Activated CD4-positive, alpha-beta T cell treated with anti-CD3 and anti-CD28 coated beads, Interleukin-2, amount 50 U/mL, for 1 hour (primary cell): ENCODE measurements at regions not wholly inside any gene's neighbourhood (a gene's known extent, or its start where the extent isn't known, plus 50 kb on each side); places are given as distances from the start of the nearest gene placed in this dataset.

Source experiments
- DNase-seq: peaks from one replicate; pipeline ENCODE4 v3.0.0-alpha.2; 2020

DNA sequence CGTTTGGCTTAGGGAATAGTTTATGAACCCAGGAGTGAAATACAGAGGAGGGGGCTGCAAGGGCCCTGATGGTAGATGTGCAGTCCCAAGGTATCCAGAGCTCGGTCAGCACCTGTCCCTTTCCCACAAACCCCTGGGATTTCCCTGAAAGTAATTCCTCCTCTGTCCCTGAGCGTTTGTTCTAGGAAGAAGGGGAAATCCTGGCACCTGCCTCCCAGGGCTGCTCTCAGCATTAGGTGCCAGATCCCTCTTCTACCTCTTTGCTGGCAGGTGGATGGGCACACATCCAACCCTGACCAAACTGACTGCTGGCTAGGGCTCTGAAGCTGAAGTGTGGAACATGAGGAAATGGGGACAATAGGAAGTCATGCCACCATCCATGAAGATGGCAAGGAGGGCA is 824.0 kb downstream of the SLC4A3 start:
- no peak for DNase-seq

DNA sequence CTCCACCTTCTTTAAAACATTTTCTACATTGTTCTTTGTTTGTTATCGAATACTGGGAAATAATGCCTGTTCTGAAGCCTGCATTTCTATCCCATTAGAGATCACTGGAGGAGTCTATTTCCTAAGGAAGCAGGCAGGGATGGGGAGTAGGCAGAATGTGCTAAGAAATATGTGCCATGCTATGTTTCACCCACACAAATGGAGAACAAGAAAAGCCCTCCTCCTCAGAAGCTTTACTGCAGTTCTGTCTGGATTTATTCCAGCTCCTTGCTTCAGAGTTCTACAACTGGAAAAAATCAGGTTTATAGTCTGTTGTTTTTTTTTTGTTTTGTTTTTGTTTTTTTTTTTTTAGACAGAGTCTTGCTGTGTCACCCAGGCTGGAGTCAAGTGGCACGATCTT is 825.1 kb downstream of the SLC4A3 start:
- no peak for DNase-seq

DNA sequence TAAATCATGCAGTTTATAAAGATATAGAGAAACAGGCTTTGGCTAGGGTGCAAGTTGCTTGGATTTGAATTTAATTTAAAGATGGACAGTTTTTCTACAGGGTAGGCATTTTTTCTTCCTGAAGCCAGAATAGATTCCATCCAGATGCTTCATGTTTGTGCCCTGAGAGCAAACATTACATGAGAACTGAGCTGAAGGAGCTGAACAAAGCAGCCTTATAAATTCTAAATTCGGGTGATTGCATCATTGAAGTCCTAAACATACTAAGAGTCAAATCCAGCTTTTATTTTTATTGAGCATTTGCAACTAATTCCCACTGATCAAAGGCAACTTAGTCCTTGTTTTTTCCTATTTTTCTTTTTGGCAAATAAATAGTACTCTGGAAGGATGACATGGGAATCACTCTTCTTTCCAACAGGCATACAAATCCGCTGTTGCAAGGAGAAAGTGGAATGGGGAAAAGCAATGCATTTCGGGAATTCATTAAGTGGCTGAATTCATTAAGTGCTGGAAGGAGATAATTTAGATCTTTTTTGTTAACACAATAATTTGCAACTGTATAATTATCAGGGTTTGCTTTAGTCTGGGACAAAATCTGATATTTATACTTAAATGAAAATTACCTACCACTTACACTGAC is 828.0 kb downstream of the SLC4A3 start:
- no peak for DNase-seq

DNA sequence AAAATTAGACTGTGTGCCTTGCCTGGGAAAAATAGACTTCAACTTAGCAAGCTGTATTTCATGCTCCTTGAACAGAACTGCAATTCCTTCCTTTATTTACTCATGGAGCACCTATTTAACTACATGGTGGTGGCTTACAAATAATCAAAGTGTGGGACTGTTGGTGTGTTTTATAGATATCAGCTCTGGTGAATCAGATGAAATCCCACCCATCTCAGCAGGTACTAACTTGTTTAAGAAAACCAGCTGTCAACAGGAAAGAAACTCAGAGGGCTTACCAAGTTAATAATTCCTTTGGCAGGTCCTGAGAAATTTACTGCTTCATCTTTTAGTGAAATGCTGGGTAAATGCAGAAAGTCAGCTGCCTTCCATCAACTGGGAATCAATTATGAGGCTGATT is 830.6 kb downstream of the SLC4A3 start:
- no peak for DNase-seq

DNA sequence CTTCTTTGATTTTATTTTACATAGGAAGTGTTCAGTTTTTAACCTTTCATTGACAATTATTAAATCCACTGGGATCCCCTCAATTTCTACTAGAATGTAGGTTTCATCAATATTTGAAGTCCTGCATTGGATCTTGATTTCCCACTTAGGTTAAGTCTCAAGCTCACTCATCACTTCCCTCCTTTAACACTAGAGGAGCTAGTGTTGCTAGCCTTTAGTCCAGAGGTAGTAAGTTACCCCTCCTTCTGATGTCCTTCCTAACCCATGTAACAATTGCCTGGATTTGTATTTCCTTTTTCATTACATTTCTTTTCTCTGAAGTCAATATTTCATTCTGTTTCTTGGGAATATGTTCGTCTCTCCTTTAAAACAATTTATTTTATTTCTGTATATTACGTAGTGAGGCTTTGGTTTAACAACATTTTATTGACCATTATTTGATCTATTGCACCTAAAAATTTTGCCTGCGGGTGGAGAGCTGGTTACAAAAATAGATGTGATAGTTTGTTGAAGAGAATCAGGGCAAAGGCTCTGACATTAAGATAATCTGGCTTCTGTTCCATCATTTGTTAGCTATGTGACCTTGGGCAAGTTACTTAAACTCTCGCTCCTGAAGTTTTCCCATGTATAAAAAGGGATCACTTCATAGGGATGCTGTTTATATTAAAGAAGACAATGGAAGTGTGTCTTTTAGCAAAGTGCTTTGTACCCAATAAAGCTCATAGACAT is 833.0 kb downstream of the SLC4A3 start:
- no peak for DNase-seq

DNA sequence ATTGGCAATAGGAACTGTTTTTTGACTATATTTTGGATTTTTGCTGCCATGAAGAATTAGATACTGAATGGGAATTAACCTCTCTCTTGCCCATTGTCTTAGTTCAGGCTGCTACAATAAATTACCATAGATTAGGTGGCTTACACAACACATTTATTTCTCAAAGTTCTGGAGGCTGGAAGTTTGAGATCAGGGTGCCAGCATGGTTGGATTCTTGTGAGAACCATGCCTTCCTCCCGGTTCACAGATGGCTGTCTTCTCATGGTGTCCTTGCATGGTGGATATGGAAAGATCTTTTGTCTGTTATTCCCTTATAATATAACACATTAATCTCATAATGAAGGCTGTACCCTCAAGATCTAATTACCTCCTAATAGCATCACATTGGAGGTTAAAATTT is 836.4 kb downstream of the SLC4A3 start:
- no peak for DNase-seq

DNA sequence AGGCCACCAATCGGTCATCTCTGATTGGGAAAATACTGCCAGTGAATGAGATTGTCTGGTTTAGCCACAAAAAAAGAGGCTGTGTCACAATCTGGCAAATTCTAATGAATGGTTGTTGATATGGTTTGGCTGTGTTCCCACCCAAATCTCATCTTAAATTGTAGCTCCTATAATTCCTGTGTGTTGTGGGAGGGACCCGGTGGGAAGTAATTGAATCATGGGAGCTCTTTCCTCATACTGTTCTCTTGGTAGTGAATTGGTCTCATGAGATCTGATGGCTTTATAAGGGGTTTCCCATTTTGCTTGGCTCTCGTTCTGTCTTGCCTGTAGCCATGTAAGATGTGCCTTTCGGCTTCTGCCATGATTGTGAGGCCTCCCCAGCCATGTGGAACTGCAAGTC is 838.3 kb downstream of the SLC4A3 start:
- DNase-seq: no peak

DNA sequence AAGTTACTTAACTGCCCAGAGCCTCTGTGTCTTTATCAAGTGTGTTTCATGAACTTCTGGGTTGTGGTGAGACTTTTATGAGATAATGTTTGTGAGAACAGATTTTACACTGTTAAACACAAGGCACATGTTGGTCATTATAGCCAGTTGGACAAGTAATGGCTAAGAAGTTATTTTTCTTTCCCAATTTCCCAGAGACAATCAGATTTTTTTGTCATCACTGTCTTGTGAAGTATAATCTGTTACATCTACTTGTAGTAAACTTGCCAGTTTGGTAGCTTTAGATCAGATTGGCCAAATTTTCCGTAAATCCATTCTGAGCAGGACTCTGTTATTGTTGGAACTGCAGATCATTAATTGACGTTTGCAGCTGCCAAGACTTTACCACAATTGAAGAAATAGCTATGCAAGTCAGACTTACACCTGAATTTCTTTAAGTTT is 838.8 kb downstream of the SLC4A3 start:
- DNase-seq: no peak

DNA sequence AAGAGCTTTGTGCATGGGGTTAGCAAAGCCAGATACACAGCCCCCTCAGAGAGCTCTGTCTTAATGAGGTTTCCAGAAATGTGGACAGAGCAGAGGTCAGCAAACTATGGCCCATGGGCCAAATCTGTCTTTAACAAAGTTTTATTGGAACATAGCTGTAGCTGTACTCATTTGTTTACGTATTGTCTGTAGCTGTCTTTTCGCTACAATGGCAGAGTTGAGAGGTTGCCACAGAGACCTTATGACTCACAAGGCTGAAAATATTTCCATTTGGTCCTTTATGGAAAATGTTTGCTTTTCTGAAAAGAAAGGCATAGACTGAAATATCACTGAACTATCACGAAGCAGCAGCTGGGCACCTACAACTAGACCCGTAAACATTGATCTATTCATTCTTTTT is 841.8 kb downstream of the SLC4A3 start:
- DNase-seq: no peak

DNA sequence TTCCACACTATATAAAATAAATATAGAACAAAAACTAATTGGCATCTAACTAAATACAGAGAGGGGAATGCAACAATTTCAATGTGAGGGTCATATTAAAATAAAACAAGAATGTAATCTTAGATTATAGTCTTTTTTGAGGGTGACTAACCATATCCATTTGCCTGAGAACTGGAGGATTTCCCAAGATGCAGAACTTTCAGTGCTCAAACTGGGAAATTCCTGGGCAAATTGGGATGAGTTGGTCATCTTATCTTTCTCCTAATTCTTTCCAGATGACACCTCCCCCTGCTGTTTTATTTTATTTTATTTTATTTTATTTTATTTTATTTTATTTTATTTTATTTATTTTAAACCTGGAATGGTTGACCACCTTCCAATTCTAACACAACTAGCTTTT is 846.2 kb downstream of the SLC4A3 start:
- DNase-seq: no peak

DNA sequence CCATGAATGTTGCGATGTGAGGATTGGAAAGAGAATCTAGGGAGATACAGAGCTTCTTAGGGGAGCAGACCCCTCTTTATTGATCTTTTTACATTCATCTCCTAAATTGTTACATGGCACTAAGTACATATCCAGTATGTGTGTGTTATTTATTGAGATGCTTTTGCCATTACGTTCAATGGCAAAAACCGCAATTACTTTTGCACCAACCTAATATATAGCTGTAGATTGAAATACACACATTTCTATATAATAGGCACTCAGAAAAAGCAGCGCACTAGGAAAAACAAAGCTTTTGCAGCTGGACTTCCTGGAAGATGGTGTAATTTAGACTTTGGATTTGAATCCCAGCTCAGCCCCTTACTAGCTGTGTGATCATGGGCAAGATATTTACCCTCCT is 849.4 kb downstream of the SLC4A3 start:
- no peak for DNase-seq

DNA sequence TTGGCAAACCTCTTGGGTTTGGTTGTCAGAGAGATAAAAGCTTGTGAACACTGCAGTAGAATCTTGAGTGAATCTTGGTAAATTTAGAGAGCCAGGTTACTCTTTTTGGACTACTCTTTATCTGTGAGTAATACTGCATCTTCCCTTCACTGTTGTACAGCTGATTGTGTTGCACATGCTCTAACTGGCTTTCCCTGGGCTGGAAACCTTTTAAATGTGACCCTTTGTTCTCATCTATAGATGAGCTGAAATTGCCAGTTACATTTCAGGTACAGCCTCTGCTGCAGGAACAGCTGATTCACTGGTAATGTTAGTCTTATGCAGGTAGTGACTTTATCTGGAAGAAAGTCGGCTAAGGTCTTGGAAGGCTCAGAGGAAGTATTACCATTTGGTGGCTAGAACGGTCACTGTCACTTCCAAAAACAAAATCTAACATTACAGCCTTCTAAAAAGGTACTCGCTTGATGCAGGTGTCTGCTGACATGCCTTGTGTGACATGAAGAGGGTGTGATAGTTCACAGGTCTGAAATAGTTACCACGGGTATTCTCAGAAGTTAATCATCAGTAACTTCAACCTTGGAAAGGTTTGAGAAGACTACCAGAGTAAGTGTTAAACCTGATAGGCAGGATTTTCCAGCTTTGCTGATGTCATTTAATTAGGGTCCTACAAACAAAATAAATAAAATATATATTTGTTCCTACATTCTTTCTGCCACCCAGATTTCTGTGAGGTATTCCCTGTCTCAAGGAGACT is 851.1 kb downstream of the SLC4A3 start:
- DNase-seq: no peak

DNA sequence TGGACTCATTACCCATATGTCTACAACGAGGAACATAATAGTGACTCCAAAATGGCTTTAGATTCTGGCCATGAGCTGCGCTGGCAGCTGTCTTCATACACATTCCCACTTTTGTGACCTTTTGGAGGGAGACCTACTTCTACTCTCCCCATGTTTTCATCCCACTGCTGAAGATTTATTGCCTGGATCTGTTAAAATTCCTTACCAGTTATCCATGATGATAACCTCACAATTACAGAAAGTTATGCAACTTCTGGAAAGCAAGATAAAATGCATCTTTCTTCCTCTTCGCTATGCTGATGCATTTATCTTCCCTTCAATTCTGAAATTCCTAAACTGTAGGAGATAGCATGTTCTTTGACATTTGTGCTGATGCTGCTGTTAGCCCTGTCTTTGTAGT is 855.3 kb downstream of the SLC4A3 start:
- no peak for DNase-seq

DNA sequence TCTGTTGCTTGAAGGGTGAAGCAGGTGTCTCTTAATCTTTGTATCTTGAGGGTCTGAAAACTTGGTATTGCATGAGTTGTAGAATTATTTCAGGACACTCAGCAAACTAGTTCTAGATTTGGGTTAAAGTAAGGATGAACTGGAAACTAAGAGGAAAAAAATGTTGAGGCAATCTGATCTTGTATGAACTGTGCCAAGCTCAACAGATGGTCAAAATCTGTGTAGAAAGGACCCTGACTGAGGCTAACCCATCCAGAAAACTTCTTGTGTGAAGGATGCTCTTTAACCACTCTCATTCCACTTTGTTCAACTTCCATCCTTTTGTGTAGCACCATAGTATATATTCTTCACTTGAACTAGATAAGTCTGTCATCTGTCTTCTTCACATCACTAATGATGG is 861.7 kb downstream of the SLC4A3 start:
- DNase-seq: no peak

DNA sequence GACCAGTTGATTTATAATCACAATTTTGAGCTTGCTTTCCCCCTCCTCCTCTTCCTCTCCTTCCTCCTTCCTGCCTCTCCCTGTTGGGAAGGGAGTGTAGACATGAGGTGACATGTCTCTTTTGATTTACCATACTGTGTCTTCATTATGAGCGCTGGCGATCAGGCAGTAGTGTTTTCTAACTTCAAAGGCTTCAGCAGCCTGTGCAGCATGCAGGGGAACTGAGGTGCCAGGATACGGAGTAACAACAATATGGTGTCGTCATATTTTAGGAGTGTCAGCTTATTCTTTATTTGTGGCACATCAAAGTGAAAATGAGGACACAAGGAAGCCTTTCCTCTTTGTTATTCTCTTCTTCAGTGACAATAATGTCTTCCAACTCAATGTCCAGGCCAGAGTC is 864.2 kb downstream of the SLC4A3 start:
- DNase-seq: no peak

DNA sequence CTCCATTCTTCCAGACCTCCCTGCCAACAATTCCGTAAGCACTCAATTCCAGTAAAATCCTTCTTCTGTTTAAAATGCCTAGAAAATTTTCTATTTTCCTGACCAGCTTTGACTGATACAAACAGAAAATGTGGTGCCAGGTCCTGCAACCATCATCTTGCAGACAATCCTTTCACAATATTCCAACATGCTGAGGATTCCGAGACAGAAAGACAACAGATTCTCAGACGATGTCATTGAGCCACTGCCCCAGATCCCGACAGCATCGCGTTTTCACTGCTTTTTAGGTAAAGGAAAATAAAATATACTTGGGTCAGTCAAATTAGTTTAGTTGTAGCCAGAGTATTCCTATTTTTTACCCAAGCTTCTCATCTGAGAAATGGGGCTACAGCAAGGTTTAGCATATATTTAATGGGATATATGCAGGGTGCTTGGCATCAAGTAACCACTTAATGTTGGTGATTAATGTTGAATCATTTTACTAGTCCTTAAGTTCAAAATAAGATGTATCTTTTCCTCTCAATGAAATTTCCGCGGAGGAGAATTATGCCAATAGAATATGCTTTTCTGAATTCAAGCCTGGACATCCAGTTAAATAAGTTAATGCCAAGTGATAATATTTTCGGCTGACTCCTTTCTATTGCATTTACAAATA is 866.6 kb downstream of the SLC4A3 start:
- no peak for DNase-seq

DNA sequence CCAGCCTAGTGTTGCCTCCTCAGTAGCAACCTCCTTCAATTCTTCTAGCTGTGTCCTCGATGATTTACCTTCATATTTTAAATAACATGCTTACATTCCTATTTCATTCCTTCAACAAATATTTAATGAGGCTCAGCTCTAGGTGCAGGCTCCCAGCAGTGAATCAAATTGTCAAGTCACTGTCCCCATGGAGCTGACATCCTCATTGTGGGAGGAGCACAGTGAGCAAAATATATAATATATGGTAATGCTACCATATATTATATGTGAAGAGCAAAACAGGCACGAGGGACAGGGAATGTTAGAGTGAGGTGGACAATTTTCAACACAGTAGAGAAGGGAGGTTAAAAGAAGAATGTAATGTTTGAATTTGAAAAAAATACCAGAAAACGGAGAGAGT is 869.1 kb downstream of the SLC4A3 start:
- no peak for DNase-seq

DNA sequence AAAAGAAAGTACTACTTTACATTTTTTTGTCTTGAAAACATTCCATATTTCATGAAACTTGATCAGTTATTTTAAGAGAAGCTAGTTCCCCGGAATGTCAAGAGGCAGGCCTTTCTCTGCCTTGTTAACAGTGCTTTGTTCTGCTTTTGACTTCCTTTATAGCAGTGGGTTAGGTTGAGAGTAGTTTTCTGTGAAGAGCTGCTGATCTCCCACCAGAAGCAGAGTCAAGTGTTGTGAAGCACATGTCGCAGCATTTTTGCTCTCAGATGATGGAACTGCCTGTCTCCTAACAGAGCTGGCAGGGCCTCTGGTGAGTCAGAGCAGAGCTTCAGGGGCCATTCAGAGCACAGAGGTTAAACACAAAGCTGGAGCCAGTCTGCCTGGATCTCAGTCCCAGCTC is 871.8 kb downstream of the SLC4A3 start:
- DNase-seq: no peak

DNA sequence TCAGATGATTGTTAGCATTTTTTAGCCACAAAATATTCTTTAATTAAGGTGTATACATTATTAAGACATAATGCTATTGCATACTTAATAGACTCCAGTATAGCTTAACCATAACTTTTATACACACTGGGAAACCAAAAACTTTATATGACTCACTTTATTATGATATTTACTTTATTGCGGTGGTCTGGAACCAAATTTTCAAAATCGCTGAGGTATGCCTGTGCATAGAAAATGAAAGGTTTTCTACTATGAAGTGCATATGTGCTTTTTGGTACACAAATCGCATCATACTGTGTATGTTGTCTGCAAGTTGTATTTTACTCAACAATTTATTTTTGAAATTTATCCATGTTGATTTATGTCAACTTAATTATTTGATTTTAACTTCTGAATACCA is 875.1 kb downstream of the SLC4A3 start:
- DNase-seq: no peak

DNA sequence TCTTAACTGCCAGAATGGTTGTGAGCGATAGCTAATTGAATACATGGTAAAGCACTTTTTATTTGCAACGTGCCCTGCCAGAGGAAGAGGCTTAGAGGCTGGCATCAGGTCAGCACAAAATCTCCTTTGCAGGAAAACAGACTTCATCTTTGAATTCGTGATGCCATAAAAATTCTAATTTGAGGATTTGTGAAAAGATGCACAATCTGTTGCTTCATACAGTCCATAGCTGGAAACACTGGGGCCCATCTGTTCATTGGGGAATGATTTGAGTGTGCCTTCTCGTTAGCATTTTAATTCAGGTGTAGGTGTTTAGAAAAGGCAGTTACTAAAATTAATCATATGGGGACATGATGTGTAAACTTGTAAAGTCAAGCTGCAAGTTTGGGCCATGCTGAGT is 876.0 kb downstream of the SLC4A3 start:
- DNase-seq: no peak

DNA sequence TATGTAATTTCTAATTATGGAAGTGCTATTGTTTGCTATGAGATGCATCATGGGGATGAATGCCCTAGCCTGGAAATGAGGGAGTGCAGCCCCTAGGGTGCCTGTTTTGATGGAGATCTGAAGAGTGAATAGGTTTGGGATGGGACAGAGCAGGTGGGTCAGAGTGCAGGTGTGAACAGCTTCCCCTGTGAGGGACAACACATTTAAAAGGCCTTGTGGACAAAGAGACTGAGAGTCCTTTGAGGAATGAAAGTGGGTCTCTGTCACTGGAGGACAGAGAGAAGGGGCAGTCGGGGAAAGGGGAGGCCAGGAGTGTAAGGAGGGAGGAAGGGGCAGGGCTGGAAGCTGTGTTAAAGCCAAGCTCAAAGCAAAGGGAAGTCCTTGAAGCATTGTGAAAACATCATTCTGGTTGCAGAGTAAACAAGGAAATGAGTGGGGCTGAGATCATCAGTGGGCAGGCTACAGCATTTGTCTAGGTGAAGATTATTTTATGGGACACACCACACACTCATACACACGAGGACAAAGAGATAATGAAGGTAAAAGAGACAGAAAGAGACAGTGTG is 877.6 kb downstream of the SLC4A3 start:
- DNase-seq: no peak

DNA sequence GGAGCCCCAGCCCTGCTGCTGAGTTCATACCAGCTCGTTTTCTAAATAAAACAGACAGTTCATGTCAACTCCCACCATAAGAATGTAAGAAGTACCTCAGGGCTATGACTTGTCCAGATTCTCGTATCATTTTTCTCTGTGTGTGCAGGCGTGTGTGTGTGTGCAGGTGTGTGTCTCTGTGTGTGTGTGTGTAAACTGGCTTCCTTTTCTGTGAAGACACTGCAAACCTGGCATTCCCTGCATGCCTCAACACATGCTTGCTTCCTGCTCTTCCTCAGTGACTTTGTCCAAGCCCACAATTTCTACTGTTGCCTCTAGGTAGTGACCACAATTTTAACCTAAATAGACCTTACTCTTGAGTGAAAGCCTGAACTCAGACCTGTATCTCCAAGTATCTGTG is 879.0 kb downstream of the SLC4A3 start:
- DNase-seq: no peak

DNA sequence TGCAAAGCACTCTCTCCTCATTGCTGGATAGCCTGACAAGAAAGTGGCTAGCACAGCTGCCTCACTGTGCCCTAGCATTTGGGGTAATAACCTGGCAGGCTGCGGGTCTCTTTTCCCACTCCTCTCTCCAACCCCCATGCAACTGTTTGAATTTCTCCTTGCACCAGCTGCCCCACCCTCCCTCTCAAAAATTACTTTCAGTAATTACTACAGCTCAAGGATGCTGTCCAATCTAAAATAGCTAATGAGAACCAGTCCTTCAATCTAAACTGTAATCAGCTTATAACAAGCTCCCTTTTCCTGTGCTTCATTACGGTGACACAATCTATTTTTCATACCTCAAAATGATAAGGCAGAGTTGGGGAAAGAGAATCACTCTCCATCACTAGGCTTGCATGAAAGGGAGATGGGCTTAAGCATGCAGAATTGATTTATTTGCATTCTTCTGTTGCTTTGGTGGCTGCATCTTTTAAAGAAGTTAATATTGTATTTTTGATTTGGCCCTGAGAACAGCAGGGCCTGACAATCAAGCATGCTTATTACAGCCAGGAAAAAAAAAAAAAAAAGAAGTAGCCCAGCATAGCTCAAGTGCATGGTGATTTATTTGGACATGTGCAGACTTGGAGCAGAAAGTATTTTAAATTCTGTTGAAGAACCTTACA is 881.8 kb downstream of the SLC4A3 start:
- DNase-seq: no peak
